Stimulated activated naive CD8-positive, alpha-beta T cell treated with anti-CD3 and anti-CD28 coated beads, Interleukin-15, Interleukin-2, amounts not matched to agents 100 U/mL and 50 U/mL, for 24 hours (primary cell): ENCODE measurements at regions not wholly inside any gene's neighbourhood (a gene's known extent, or its start where the extent isn't known, plus 50 kb on each side); places are given as distances from the start of the nearest gene placed in this dataset.

Experiments used
- ATAC-seq: fragments of 150-1000 bp; cut with Tn5 transposase; one replicate; pipeline ENCODE4 v1.10.0; 2021
- DNase-seq: peaks from one replicate; pipeline ENCODE4 v3.0.0; 2021

DNA sequence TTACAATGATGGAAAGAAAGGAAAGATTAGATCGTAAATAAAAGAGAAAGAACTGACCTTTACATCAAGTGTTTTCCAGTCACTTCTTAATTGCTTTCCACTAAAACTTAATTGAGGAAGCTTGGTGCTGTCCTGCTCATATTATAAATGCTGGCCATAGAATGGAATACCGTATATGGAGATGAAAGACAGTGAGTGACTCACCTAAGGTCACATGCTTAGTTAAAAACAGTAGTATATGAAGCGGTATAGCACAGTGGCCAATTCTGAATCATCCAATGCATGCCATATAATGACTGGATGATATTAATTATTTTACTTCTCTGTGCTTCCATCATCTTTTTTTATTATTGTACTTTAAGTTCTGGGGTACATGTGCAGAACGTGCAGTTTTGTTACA lies 482.4 kb upstream of the SGCD start:
- DNase-seq = no peak
- no peak for ATAC-seq

DNA sequence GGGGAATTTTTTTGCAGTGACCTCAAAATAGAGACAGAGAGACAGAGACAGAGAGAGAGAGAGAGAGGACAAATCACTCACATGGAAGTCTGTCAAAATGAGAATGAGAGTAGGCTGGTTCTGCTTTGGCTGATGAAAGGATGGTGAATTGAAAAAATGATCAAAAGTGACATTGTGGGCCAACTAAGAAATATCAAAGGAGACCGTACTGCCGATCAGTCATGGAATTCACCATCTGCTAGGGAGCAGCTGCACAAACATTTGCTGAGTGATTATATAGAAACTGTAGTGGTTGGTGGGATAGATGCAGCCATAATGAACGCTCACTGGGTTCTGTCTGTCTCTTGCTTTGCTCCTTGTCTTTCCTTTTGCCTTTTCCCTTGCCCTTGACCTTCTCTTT lies 476.6 kb upstream of the SGCD start:
- DNase-seq = no peak
- ATAC-seq = no peak

GRCh38 chr5:155866971-155867370 lies 460.0 kb upstream of the SGCD start:
- ATAC-seq = no peak
- no peak for DNase-seq

DNA sequence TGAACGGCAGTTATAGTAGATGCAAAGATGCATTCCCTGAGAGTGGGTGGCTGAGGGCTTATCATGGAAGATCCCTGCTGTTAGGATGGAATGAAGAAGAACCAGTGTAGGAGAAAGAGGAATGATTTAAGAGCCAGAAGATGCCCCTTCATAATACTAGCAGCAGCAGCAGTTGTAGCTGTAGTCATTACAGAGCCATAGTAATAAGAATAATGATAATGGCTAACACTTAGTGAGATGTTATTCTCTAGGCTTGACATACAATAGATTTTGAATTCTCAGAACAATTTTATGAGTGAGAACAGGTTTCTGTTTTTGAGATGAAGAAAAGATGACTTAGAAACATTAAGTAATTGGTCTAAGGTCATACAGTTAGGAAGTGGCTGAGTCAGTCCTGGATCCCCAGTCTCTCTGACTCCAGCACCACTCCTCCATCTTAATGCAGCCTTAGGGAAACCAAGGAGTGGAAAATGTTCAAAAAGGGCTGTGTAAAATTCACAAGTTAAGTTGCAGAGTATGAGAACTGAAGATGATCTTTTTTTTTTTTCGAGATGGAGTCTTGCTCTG lies 459.4 kb upstream of the SGCD start:
- DNase-seq (no peak), ATAC-seq (no peak)

- DNase-seq = no peak
Observed at GRCh38 chr5:155870636-155871035, 456.3 kb upstream of the SGCD start.

GRCh38 chr5:155871623-155872022 lies 455.3 kb upstream of the SGCD start:
- no peak for ATAC-seq

More at GRCh38 chr5:155870636-155871035, 456.3 kb upstream of the SGCD start:
- no peak for ATAC-seq

GRCh38 chr5:155872629-155873220 lies 454.2 kb upstream of the SGCD start:
- ATAC-seq = no peak
- no peak for DNase-seq

More at GRCh38 chr5:155871623-155872022, 455.3 kb upstream of the SGCD start:
- no peak for DNase-seq

DNA sequence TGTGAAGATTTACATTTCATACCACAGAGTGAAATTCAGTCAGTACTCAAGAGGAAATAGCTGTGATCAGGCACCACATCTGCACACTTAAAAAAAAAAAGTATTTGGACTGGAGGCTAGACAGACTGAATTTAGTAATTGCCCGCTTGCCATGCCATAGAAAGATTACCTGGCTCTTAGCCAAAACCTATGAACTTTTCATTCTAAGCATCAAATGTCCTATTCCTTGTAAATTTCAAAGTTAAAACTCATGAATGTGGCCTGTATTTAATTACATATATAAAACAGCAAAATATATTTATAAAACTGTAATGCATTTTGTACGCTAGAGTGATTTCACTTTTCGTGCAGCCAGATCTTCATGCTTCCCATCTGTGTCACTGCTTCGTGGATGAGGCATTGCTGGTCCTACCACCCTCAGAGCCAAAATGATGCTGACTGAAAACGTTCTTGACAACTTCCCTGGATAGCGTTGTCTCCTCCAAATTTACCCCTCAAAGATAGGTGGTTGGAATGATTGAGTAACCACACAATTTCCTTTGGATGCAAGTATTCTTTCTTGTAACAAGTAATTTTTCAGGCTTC lies 447.9 kb upstream of the SGCD start:
- ATAC-seq (no peak), DNase-seq (no peak)

DNA sequence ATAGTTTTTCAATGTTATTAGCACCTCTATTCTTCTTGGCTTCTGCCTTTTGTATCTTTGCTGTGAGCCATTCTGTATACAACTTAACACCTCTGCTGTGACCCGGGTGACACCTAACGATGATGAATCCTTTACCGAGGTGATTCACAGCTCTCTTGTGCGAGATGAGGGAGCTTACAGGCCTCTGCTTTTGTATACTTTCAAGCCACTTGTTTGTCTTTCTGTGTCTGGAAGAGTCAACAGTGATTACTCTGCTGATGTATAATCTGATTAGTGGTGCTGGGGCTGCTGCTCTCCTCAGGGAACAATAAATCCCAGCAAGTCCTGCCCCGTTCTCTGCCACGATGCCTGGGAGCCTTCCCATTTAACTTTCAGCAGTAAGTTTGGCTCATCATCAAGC lies 442.9 kb upstream of the SGCD start:
- DNase-seq (no peak), ATAC-seq (no peak)

GRCh38 chr5:155885199-155885598 lies 441.8 kb upstream of the SGCD start:
- DNase-seq (no peak), ATAC-seq (peak; percentile 40)

- ATAC-seq (no peak), DNase-seq (no peak)
Observed at GRCh38 chr5:155886311-155887031, 440.5 kb upstream of the SGCD start.

- no peak for ATAC-seq
Observed at GRCh38 chr5:155895484-155895883, 431.5 kb upstream of the SGCD start.

GRCh38 chr5:155897761-155898160 lies 429.2 kb upstream of the SGCD start:
- ATAC-seq = no peak
- no peak for DNase-seq

More at GRCh38 chr5:155895484-155895883, 431.5 kb upstream of the SGCD start:
- DNase-seq = no peak

- ATAC-seq (no peak), DNase-seq (no peak)
Observed at GRCh38 chr5:155898284-155898683, 428.7 kb upstream of the SGCD start.

DNA sequence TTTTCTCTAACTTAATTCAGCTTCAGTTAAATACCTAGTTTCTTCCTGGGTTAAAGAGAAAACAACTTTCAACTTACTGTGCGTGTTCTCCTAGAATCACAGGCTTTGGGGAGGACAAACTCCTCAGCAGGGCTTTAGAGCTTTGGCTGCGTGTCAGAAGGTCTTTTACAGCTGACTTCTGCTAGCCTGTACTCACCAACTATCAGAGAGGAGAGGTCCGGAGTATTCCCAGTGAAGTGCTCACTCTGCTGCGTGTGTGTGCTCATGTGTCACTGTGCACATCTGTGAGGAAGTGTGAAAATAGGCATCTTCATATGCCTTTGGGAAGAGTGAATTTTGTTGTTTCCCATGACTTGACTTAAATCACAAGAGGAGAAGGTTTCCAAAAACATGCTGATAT lies 423.2 kb upstream of the SGCD start:
- DNase-seq (no peak), ATAC-seq (no peak)

DNA sequence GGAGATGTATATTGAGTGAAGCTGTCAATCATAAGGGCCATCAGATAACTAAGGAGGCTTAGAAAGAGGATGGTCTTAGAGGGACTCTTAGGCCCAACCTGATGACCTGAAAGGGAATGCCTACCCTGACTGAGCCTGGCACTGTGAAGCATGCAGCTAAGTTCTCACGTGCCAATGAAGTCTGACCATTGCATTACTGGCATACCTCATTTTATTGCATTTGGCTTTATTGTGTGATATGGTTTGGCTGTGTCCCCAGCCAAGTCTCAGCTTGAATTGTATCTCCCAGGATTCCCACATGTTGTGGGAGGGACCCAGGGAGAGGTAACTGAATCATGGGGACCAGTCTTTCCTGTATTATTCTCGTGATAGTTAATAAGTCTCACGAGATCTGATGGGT lies 421.6 kb upstream of the SGCD start:
- DNase-seq (no peak), ATAC-seq (no peak)

- ATAC-seq (no peak), DNase-seq (no peak)
Observed at GRCh38 chr5:155906046-155906445, 420.9 kb upstream of the SGCD start.

DNA sequence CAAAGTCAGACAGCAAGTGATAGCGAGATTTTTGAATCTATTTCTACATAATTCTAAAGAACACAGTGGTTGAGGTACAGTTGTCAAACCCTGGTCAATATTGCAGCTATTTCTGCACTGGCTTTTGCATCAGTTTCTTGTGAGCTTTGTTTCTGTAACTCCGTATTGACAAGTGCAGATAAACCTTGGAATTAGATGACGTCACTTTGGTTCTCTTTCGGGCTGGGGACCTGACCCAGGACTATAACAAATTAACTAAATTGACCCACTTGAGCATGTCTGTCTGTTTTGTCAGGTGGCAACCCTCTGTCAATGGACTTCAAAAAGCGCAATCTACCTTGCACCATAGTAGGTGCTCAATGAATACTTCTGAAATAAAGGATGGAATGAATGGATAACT lies 418.4 kb upstream of the SGCD start:
- no peak for ATAC-seq
- DNase-seq = no peak

- ATAC-seq (no peak), DNase-seq (no peak)
Observed at GRCh38 chr5:155912291-155912690, 414.7 kb upstream of the SGCD start.

DNA sequence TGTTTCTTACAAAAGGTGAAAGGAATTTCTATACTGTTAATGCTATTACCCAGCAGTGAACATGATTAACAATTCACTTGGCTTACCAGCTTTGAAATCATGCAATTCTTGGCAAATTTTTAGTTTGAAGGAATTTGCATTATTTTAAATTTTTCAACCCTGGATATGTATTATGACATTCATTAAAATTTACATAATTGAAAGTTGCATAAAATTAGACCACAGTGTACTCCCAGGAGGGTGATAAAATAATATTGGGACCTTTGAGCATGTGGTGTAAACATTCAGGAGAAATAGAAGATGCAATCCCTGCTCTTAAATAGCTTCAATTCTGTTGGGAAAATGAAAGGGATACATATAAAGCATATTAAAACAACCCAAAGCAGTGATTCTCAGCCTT lies 412.2 kb upstream of the SGCD start:
- DNase-seq (no peak), ATAC-seq (no peak)

DNA sequence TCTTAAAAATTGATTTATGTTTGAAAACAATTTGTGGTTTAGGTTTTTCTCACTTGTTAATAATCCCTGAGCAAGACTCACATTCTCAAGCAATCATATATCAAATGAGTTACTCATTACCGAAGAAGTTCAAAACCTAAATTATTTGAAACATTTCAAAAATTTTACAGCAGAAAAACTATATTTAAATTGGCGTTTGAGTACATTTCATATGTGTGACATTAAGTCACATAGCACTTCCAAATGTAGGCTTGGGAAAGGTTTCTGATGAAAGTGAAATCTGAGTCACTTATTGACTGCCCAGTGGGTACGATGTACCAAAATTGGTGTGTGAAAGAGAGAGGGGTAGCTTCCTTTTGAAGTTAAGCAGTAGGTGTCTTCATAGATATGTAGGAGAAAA lies 411.4 kb upstream of the SGCD start:
- no peak for ATAC-seq
- no peak for DNase-seq

DNA sequence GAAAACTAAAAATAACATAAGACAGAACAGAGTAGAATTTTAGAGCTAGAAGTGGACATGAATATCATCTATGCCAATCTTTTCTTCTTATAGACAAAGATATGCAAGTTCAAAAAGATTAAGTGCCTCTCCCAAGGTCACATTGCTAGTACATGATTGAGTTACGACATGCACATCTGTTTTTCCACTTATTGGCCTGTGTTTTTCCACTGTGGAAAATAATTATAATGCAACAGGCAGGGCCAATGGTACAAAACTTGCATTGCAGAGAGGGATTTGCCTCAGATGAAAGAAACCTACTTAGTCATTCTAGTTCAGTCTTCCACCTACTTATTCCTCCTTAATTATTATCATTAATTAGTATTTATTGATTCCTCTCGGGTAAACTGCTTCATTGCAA lies 407.8 kb upstream of the SGCD start:
- DNase-seq (no peak), ATAC-seq (no peak)

GRCh38 chr5:155919725-155920124 lies 407.2 kb upstream of the SGCD start:
- DNase-seq = no peak
- ATAC-seq = no peak
